ENCODE measurements at regions not wholly inside any gene's neighbourhood (a gene's known extent, or its start where the extent isn't known, plus 50 kb on each side); places are given as distances from the start of the nearest gene placed in this dataset.
"Not testable (repeated sequence)": the region's sequence is repeated elsewhere in the genome, so short reads cannot be mapped to it uniquely, and the experiment has no call there.

DNA sequence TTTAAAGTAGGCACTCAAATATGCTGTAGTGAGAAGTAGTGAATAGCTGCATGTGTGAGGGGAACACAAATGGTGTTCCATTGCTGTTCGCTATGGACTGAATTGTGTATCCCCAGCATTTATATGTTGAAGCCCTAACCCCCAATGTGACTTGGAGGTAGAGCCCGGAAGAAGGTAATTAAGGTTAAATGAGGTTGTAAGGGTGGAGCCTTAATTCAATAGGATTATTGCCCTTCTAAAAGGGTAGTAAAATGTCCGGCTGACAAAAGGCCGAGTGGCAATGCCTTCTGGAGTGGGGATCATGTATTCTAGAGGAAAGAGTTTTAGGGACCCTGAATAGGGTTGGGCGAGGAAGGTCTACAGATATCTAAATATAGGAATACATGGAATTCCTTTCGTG is 168.9 kb upstream of the NUDT10 start:
- no peak for TF ChIP-seq CTCF (IDR thresholded peaks at IDR 0.05)
- no peak for TF ChIP-seq POLR2A (IDR thresholded peaks at IDR 0.05)
- ATAC-seq (no peak), DNase-seq (no peak)
- Histone ChIP-seq H3K9me3 (no peaks in the 10 kb centered on the region), H3K27ac (no peak overlapping the region), H3K4me3 (no peak overlapping the region), H3K27me3 (no peaks in the 10 kb centered on the region), H3K4me1 (no peaks in the 10 kb centered on the region), H3K36me3 (no peaks in the 10 kb centered on the region)
- WGBS (ENCODE audit: insufficient coverage, low coverage, low lambda C conversion rate, missing lambda C conversion rate): 63% methylated on average over 5 of the region's 6 CpGs
- intact Hi-C loops (cut with DNase I): no loop called here

DNA sequence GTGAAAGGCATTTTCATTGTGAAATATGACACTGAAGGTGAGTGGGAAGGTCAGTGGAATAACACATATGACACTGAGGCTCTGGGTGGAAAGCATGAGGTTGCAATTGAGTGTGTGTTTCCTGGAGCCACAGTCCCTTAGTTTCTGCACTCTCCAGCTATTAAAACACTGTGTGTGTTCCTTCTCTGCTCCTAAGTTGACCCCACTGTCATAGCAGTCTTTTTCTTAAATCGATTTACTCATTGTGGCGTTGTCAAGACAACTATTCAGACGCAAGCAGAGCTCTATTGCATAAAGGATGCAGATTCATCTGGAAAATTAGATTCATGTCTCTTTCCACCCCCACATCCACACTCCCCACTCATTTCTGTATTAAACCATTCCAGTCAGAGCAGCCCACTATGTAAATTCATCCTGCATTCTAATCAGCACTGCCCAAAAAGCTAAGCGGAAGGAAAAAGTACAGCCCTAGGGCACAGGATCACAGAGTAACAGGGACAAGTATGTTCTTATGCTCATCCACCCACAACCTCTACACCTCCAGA is 154.2 kb upstream of the NUDT10 start:
- H3K36me3 ChIP-seq; H3K4me3 ChIP-seq; H3K27ac ChIP-seq; H3K4me1 ChIP-seq; H3K27me3 ChIP-seq; DNase-seq; H3K9me3 ChIP-seq; intact Hi-C loops (cut with DNase I); ATAC-seq: not testable (repeated sequence)
- WGBS (ENCODE audit: insufficient coverage, low coverage, low lambda C conversion rate, missing lambda C conversion rate): 63% methylated on average over 4 of the region's 4 CpGs

DNA sequence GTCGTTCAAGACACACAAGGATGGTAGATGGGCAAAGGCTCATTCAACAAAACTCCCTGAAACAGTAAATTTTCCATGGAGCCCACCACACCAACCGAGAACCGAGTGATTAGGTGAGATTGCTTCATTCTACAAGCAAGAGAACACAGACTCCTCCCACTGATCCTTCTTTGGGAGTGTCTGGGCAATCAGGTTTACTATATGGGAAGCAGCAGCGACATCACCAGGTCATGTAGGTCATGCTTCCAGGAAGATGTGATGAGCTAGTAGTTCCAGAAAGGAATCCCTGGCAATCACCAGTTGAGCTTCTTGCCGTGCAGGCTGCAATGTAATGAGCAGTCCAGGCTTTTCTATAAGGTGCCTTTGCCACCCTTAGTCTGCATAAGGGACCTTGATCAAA is 152.8 kb upstream of the NUDT10 start:
- H3K4me1 ChIP-seq; intact Hi-C loops (cut with DNase I); H3K9me3 ChIP-seq; H3K4me3 ChIP-seq; DNase-seq; H3K27ac ChIP-seq; H3K27me3 ChIP-seq; ATAC-seq; H3K36me3 ChIP-seq: not testable (repeated sequence)
- 40% methylated on average over 1 of the region's 5 CpGs for WGBS (ENCODE audit: insufficient coverage, low coverage, low lambda C conversion rate, missing lambda C conversion rate)

DNA sequence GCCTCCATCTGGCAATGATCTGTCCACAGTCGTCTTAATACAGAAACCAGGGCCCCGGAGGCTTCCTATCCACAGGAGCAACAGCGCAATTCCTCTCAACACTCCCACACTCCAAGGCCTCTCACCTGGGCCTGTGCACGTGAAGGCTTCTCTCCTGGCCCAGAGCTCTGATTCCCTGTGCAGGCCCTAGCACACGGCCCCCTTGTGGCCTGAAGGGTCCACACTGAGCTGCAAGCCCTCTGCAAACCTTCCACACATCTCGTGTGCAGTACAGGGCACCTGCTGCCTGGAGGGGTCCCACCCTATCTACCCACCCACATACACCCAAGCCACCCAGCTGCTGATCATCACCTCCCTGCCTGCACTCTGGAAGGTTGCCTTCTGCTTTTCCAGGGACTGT is 150.1 kb upstream of the NUDT10 start:
- H3K36me3 ChIP-seq: no peaks in the 10 kb centered on the region
- no peaks in the 10 kb centered on the region for H3K9me3 ChIP-seq
- 0% methylated on average over 1 of the region's 6 CpGs for WGBS (ENCODE audit: insufficient coverage, low coverage, low lambda C conversion rate, missing lambda C conversion rate)
- intact Hi-C loops (cut with DNase I): no loop called here
- H3K4me3 ChIP-seq: no peak overlapping the region
- DNase-seq (no peak), ATAC-seq (no peak)
- H3K27me3 ChIP-seq: no peaks in the 10 kb centered on the region
- H3K27ac ChIP-seq: no peak overlapping the region
- H3K4me1 ChIP-seq: no peaks in the 10 kb centered on the region
- TF ChIP-seq CTCF (IDR thresholded peaks at IDR 0.05) (no peak), POLR2A (IDR thresholded peaks at IDR 0.05) (no peak)

DNA sequence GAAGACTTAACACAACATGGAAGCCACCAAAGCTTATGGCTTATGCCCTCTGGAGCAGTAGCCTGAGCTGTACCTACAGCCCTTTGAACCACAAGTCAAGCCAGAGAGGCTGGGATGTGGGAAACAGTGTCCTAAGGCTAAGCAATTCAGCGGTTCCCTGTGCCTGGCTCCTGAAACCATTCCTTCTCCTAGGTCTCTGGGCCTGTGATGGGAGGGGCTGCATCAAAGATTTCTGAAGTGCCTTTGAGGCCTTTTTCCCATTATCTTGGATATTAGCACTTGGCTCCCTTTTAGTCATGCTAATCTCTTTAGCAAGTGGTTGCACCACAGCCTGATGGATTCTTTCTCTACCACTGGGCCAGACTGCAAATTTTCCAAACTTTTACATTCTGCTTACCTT is 140.5 kb upstream of the NUDT10 start:
- no peaks in the 10 kb centered on the region for H3K9me3 ChIP-seq
- no peak for ATAC-seq
- no peak overlapping the region for H3K4me3 ChIP-seq
- no peak overlapping the region for H3K27ac ChIP-seq
- intact Hi-C loops (cut with DNase I): no loop called here
- no CpG with 5 or more reads among the region's 1 CpG for WGBS (ENCODE audit: insufficient coverage, low coverage, low lambda C conversion rate, missing lambda C conversion rate)
- TF ChIP-seq CTCF (IDR thresholded peaks at IDR 0.05): no peak
- TF ChIP-seq POLR2A (IDR thresholded peaks at IDR 0.05): no peak
- no peaks in the 10 kb centered on the region for H3K36me3 ChIP-seq
- H3K4me1 ChIP-seq: no peaks in the 10 kb centered on the region
- no peak for DNase-seq
- H3K27me3 ChIP-seq: no peaks in the 10 kb centered on the region

DNA sequence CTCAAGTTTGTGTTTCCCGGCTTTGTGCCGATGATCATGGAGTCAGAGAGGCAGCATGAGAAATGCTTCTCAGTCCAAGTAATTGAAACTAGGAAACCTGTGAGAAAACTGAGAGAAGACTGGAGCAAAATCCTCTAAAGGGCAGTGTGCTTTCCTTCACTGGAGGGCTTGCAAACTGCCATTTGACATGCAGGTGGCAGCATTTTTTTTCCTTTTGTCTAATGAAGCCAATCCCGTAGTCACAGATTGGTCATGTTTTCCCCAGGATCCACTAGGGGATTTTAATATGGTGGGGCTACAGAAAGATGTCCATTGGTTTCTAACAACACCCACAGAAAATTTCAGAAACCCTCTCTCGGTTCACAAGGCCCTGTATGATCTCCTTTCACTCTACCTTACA is 117.4 kb upstream of the NUDT10 start:
- 61% methylated on average over 4 of the region's 4 CpGs for WGBS (ENCODE audit: insufficient coverage, low coverage, low lambda C conversion rate, missing lambda C conversion rate)
- H3K36me3 ChIP-seq: no peaks in the 10 kb centered on the region
- TF ChIP-seq POLR2A (IDR thresholded peaks at IDR 0.05) (no peak), CTCF (IDR thresholded peaks at IDR 0.05) (peak in 2 of 4 donors; percentile 6 to 16)
- H3K4me3 ChIP-seq: no peak overlapping the region
- no peak for ATAC-seq
- intact Hi-C loops (cut with DNase I): no loop called here
- H3K4me1 ChIP-seq: no peaks in the 10 kb centered on the region
- no peaks in the 10 kb centered on the region for H3K9me3 ChIP-seq
- no peaks in the 10 kb centered on the region for H3K27me3 ChIP-seq
- no peak for DNase-seq
- H3K27ac ChIP-seq: no peak overlapping the region
